ENCODE measurements at regions not wholly inside any gene's neighbourhood (a gene's known extent, or its start where the extent isn't known, plus 50 kb on each side); places are given as distances from the start of the nearest gene placed in this dataset.

DNA sequence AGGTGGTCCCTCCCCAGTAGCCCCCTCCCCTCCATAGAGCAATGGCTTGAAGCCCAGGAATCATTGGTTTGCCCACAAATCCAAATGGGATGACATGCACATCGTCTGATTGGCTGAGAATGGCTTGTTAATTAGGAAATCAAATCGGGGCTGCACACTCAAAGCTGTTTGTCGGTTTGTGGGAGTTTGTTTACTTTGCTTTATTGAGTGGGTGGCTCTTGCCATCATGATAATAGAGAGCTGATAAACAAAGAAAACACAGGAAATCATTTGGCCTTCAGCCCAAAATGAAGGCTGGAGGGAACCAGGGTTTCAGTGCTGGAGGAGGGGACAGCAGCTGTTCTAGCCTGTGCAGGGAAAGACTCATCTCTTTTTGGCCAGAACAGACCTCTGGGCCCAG lies 316.3 kb downstream of the CBLN1 start:
- no peak for TF ChIP-seq EZH2 (optimal IDR thresholded peaks at IDR 0.05; ENCODE audit: low read depth, low read length)
- TF ChIP-seq, protein P1, sequence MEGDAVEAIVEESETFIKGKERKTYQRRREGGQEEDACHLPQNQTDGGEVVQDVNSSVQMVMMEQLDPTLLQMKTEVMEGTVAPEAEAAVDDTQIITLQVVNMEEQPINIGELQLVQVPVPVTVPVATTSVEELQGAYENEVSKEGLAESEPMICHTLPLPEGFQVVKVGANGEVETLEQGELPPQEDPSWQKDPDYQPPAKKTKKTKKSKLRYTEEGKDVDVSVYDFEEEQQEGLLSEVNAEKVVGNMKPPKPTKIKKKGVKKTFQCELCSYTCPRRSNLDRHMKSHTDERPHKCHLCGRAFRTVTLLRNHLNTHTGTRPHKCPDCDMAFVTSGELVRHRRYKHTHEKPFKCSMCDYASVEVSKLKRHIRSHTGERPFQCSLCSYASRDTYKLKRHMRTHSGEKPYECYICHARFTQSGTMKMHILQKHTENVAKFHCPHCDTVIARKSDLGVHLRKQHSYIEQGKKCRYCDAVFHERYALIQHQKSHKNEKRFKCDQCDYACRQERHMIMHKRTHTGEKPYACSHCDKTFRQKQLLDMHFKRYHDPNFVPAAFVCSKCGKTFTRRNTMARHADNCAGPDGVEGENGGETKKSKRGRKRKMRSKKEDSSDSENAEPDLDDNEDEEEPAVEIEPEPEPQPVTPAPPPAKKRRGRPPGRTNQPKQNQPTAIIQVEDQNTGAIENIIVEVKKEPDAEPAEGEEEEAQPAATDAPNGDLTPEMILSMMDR (IDR thresholded peaks at IDR 0.05; ENCODE audit: low read length): no peak
